ENCODE measurements at regions not wholly inside any gene's neighbourhood (a gene's known extent, or its start where the extent isn't known, plus 50 kb on each side); places are given as distances from the start of the nearest gene placed in this dataset.

GRCh38 chr6:145331066-145331465 is 404.3 kb downstream of the EPM2A start:
- TF ChIP-seq CTCF (IDR thresholded peaks at IDR 0.05) = no peak
- no peak for TF ChIP-seq POLR2A (IDR thresholded peaks at IDR 0.05)
